ENCODE measurements at regions not wholly inside any gene's neighbourhood (a gene's known extent, or its start where the extent isn't known, plus 50 kb on each side); places are given as distances from the start of the nearest gene placed in this dataset.
A peak's percentile ranks its signal among the peaks of the same experiment; 100 is the strongest.

DNA sequence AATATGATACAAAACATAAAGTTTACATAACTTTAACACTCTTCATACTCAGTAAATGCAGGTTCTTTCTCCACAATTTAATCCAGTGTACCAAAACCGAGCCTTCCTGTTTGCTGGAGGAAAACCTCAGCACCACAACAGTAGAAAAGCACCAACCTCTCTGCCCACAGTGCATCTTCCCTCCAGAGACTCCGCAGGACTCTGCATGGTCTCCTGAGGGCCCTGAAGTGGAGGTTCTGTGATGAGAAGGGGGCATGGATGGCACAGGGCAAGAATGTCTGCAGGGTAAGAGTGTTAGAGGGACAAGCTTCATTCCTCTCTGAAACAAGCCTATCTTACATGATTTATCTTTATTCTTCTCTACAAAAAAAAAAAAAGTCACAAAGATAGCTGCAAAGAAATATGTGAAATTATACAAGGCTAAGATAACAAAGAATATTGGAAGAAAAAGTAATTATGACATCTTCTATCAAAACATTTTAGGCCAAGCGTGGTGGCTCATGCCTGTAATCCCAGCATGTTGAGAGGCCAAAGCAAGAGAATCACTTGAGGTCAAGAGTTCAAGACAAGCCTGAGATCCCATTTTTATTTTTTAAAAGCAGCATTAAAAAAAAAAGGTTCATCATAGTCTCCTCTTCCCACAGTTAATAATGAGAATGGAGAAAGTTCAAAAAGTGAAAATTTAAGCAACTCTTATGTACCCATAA is 102.0 kb downstream of the VPREB1 start:
- no peaks in the 10 kb centered on the region for H3K4me1 ChIP-seq (ENCODE audit: control insufficient read depth, insufficient read depth, low read length)
- Mint-ChIP-seq H3K9me3 (no peaks in the 10 kb centered on the region), H3K4me3 (no peak overlapping the region), H3K36me3 (ENCODE audit: low read depth) (no peaks in the 10 kb centered on the region), H3K4me1 (peaks cover 5% of the 10 kb centered on the region), H3K27me3 (ENCODE audit: insufficient read depth) (peaks cover 93% of the 10 kb centered on the region), H3K27ac (no peak overlapping the region)
- WGBS, 2 experiments (ENCODE audit: insufficient coverage in 1 of 2, insufficient read length in 1 of 2): 91 to 92% methylated on average over 1 to 3 of the region's 3 CpGs
- H3K36me3 ChIP-seq (ENCODE audit: control insufficient read depth, insufficient read depth, low read length): no peaks in the 10 kb centered on the region
- H3K9ac ChIP-seq (ENCODE audit: extremely low read depth, low read length, poor library complexity, severe bottlenecking): no peak overlapping the region
- no peak for TF ChIP-seq CTCF (conservative IDR thresholded peaks at IDR 0.05)
- H3K27ac ChIP-seq (ENCODE audit: low read depth, low read length): no peak overlapping the region
- peaks cover 74% of the 10 kb centered on the region for H3K27me3 ChIP-seq (ENCODE audit: control insufficient read depth, insufficient read depth, low read length, poor library complexity, severe bottlenecking)
- no peaks in the 10 kb centered on the region for H3K9me3 ChIP-seq (ENCODE audit: control insufficient read depth, low read length)
- DNase-seq: no peak
- H3K4me3 ChIP-seq (ENCODE audit: low read length): no peak overlapping the region

DNA sequence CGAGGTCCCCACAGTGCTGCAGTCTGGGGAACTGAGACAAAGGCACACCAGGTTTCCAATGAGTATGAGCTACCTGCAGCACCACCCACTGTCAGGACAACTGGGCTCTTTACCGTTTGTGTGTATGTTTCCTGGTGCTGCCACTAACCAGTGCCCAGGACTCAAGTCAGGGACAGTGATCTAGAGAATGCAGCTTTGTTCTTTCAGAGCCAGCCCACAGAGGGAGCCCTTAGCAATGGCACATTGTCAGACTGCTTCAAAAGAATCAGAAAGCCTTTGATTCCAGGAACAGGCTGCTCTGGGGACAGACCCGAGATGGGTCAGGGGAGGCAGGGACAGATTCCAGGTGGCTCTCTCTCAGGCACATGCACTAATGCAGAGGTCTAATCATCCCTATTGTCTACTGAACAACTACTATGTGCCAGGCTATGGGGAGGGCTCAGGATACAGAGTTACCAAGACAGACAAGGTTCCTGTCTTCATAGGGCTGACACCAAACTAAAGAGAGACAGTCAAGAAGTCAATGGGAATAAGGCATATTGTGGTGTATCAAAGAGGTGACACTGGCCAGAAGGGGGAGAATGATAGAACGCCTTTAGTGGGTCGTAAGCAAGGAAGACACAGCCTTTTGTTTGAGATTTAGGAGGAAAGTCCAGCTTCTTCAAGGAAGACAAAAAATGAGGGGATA is 103.7 kb downstream of the VPREB1 start:
- peak; percentile 88 for DNase-seq
- H3K36me3 Mint-ChIP-seq (ENCODE audit: low read depth): no peaks in the 10 kb centered on the region
- peak; percentile 69 for TF ChIP-seq CTCF (conservative IDR thresholded peaks at IDR 0.05)
- no peaks in the 10 kb centered on the region for H3K9me3 ChIP-seq (ENCODE audit: control insufficient read depth, low read length)
- H3K9me3 Mint-ChIP-seq: no peaks in the 10 kb centered on the region
- H3K27ac ChIP-seq (ENCODE audit: low read depth, low read length): no peak overlapping the region
- H3K27me3 Mint-ChIP-seq (ENCODE audit: insufficient read depth): peaks cover 98% of the 10 kb centered on the region
- no peak overlapping the region for H3K9ac ChIP-seq (ENCODE audit: extremely low read depth, low read length, poor library complexity, severe bottlenecking)
- no peak overlapping the region for H3K4me3 ChIP-seq (ENCODE audit: low read length)
- no peaks in the 10 kb centered on the region for H3K36me3 ChIP-seq (ENCODE audit: control insufficient read depth, insufficient read depth, low read length)
- H3K27ac Mint-ChIP-seq: no peak overlapping the region
- H3K27me3 ChIP-seq (ENCODE audit: control insufficient read depth, insufficient read depth, low read length, poor library complexity, severe bottlenecking): peaks cover 82% of the 10 kb centered on the region
- H3K4me1 ChIP-seq (ENCODE audit: control insufficient read depth, insufficient read depth, low read length): no peaks in the 10 kb centered on the region
- no peak overlapping the region for H3K4me3 Mint-ChIP-seq
- WGBS, 2 experiments (ENCODE audit: insufficient coverage in 1 of 2, insufficient read length in 1 of 2): 50 to 58% methylated on average over 4 to 5 of the region's 5 CpGs
- peaks cover 2% of the 10 kb centered on the region for H3K4me1 Mint-ChIP-seq

DNA sequence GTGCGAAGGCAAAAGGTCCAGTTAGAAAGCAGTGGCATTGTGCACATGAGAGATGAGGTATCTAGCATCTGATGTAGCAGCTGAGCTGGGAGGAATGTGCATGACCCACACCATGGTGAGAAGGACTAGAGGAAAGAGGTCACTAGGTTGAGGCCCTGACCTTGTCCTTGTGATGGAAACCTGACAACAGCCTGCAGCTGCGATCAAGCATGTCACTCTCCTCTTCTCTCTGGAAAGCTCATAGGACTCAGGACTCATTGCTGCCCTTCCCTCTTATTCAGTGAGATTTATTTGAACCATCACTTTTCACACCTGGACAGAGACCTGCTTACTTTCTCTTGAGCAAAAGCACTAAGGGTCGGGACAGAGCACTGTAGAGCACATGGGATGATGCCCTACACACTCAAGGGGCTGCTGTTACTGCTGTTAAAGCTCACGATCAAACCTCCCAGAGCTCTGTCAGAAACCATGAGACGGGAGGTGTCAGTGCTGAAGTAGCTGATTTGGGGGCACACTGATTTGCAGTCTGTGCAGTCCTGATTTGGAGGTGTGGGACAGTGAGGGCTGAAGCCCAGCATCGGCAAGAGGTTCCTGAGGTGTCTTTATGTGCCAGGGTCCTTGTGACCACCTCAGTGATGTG is 104.3 kb downstream of the VPREB1 start:
- no peaks in the 10 kb centered on the region for H3K36me3 ChIP-seq (ENCODE audit: control insufficient read depth, insufficient read depth, low read length)
- Mint-ChIP-seq H3K27me3 (ENCODE audit: insufficient read depth) (peaks cover 98% of the 10 kb centered on the region), H3K4me3 (no peak overlapping the region), H3K9me3 (no peaks in the 10 kb centered on the region), H3K36me3 (ENCODE audit: low read depth) (no peaks in the 10 kb centered on the region), H3K4me1 (peaks cover 2% of the 10 kb centered on the region), H3K27ac (no peak overlapping the region)
- 80 to 84% methylated on average over 4 to 6 of the region's 6 CpGs for WGBS, 2 experiments (ENCODE audit: insufficient coverage in 1 of 2, insufficient read length in 1 of 2)
- DNase-seq: no peak
- H3K9ac ChIP-seq (ENCODE audit: extremely low read depth, low read length, poor library complexity, severe bottlenecking): no peak overlapping the region
- H3K27ac ChIP-seq (ENCODE audit: low read depth, low read length): no peak overlapping the region
- peaks cover 84% of the 10 kb centered on the region for H3K27me3 ChIP-seq (ENCODE audit: control insufficient read depth, insufficient read depth, low read length, poor library complexity, severe bottlenecking)
- no peak overlapping the region for H3K4me3 ChIP-seq (ENCODE audit: low read length)
- TF ChIP-seq CTCF (conservative IDR thresholded peaks at IDR 0.05): no peak
- no peaks in the 10 kb centered on the region for H3K9me3 ChIP-seq (ENCODE audit: control insufficient read depth, low read length)
- H3K4me1 ChIP-seq (ENCODE audit: control insufficient read depth, insufficient read depth, low read length): no peaks in the 10 kb centered on the region

Measured in endodermal cell (in vitro differentiated cells).